GM20000 (cell line): ENCODE measurements at regions not wholly inside any gene's neighbourhood (a gene's known extent, or its start where the extent isn't known, plus 50 kb on each side); places are given as distances from the start of the nearest gene placed in this dataset.

ENCODE experiments used
- DNase-seq: peaks from one replicate; pipeline ENCODE4 v3.0.0; 2012; ENCODE audit warnings: low spot score
- TF ChIP-seq, protein P1 (sequence below): IDR thresholded peaks from 2 replicates; pipeline ENCODE4 v1.5.1; 2012; ENCODE audit warnings: mild to moderate bottlenecking, control low read depth; ENCODE audit errors: extremely low read depth, missing control alignments

DNA sequence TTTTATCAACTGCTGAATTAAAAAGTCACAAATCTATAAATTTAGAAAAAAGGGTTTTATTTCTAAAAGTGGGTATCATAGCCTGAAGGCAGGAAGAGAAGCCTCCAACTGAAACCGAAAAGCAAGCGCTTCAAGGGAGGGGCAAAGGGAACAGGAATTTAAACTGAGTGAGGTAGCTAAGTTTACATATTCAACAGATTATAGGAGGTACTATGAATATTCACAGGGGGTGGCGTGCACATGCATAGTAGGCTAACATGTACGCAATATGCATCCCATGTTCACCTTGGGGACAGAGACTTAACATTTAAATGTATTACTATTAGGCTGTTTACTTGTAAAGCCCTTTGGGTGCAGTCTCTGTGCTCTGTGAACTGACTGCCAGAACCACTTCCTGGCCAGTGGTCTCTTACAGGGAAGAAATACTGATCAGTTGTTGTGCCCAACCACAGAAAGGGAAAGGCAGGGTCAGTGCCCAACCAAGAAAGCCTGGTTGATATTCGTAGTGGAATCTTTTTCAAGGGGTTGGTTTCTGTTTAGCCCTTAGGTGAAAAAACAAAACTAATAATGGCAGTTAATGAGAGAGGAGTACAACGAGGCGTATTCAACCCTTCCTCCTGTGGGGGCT lies 168.7 kb upstream of the GALNTL6 start:
- TF ChIP-seq, protein P1, sequence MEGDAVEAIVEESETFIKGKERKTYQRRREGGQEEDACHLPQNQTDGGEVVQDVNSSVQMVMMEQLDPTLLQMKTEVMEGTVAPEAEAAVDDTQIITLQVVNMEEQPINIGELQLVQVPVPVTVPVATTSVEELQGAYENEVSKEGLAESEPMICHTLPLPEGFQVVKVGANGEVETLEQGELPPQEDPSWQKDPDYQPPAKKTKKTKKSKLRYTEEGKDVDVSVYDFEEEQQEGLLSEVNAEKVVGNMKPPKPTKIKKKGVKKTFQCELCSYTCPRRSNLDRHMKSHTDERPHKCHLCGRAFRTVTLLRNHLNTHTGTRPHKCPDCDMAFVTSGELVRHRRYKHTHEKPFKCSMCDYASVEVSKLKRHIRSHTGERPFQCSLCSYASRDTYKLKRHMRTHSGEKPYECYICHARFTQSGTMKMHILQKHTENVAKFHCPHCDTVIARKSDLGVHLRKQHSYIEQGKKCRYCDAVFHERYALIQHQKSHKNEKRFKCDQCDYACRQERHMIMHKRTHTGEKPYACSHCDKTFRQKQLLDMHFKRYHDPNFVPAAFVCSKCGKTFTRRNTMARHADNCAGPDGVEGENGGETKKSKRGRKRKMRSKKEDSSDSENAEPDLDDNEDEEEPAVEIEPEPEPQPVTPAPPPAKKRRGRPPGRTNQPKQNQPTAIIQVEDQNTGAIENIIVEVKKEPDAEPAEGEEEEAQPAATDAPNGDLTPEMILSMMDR = no peak
- peak; percentile 27 for DNase-seq

DNA sequence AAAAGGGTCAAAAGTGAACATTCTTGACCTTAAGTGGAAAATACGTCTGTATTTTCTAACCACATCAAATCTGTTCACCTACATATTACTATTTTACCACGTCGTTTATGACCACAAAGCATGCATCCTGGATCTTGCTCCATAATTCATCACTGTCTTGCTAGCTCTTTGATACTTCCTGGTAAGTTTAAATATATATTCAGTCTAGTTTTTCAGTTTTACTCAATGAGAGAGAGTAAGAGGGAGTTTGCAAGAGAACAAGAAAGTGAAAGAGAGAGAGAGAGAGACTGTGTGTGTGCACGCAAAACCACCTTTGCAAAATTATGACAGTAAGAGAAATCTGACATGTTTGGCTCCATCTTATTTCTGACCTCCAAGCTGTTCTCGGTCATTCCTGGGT lies 173.7 kb upstream of the GALNTL6 start:
- TF ChIP-seq, protein P1 = no peak
- DNase-seq = peak; percentile 46

DNA sequence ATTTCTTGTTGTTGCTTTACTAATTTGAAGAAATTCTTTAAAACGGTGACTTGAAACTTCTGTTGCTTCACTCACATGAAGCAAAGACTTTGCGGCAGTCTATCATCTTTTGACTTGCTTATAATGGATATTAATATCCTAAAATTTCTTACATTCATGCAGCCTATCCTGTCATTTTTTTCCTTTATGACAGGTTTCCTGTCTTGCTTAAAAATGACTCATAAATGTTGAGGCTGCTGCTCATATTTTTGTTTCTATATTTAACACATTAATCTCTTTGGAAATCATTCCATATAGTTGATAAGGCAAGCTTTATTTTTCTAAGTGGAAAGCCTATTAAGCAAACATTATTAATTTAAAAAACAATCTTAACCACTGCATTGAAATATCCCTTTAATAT lies 176.6 kb upstream of the GALNTL6 start:
- DNase-seq = no peak
- TF ChIP-seq, protein P1 = no peak

DNA sequence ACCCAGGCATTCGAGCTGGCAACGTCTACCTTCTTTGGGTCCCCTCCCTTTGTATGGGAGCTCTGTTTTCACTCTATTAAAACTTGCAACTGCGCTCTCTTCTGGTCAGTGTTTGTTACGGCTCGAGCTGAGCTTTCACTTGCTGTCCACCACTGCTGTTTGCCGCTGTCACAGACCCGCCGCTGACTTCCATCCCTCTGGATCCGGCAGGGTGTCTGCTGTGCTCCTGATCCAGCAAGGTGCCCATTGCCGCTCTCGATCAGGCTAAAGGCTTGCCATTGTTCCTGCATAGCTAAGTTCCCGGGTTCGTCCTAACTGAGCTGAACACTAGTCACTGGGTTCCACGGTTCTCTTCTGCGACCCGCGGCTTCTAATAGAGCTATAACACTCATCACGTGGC lies 183.5 kb upstream of the GALNTL6 start:
- DNase-seq = no peak
- TF ChIP-seq, protein P1 = no peak

DNA sequence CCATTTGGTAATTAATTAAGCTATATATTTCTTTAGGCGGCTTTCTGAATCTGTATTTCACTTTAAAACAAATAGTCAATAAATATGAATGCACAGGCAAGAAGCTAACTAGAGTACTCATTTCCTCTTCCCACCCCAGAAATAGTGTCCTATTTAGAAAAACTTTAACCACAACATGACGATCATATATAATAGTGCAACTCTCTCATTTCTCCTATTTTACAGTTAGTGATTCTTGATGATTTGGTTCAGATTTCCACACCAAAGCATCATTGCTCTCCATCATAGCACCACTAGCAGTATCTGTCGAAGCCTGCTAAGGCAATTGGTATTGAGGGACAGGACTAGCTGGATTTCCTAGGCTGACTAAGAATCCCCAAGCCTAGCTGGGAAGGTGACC lies 184.0 kb upstream of the GALNTL6 start:
- peak; percentile 16 for DNase-seq
- TF ChIP-seq, protein P1 = no peak

DNA sequence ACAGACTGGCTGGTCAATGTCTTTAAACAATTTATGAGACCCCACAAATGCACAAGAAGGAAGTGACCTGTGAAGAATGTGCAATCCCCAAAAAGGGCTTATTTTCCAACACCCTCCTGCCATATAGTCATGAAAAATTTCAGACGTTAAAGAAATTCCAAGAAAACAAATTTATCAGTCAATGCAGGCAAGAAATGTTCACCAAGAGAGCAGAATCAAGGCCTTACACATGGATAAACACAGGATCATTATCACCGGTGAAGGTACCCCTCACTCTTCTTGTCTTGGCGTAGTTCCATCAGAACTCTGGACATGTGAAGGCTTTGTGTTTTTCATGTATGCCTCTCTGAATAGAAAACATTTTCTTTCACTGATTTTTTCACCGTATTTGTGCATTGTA lies 186.7 kb upstream of the GALNTL6 start:
- TF ChIP-seq, protein P1 = no peak
- DNase-seq = no peak

DNA sequence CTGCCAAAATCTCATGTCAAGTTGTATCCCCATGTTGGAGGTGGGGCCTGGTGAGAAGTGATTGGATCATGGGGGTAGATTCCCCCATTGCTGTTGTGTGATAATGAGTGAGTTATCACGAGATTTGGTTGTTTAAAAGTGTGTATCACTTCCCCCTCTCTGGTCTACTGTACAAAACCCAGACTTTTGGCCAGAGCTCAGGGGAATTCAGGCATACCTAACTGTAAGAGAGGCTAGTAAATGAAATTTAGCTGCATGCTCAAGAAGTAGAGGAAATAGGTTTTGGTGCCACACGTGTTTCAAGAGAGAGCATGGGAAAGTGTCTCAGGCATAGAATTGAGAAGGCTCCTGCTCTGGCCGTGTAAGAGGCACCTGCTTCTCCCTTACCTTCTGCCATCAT lies 190.5 kb upstream of the GALNTL6 start:
- TF ChIP-seq, protein P1 = no peak

More for the DNA sequence above, 190.5 kb upstream of the GALNTL6 start:
- DNase-seq = no peak
